ENCODE measurements at regions not wholly inside any gene's neighbourhood (a gene's known extent, or its start where the extent isn't known, plus 50 kb on each side); places are given as distances from the start of the nearest gene placed in this dataset.

DNA sequence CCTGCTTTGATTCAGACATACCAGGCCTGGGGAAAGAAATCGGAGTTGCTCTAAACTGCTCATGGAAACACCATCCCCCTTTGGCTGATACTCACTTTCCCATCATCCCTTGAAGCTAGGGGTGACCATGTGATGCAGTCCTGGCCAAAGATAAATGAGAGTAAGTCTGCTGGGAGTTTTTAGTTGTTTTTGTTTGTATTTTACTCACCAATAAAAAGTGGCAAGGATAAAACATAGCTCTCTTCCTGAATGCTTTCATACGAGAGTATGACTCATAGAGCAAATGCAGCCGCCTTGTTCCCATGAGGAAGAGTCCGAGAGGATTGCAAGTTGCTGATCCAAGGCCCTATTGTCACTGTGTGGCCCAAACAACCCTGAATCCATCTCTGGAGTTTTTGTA is 126.4 kb upstream of the TMEM132C start:
- H3K4me1 ChIP-seq (replicated peaks in 1 of 2), result no peaks in the 10 kb centered on the region
- ATAC-seq (replicated peaks in 6 of 8), result peak in 3 of 8 experiments; percentile 35 to 68 (median 50)
- no peak overlapping the region for H3K4me3 ChIP-seq
- H3K27ac ChIP-seq, result no peak overlapping the region
- WGBS, 10 experiments, result 0 to 90% (median 26%) methylated on average over 1 to 4 of the region's 4 CpGs; no CpG with 5 or more reads in 2 of the 10 experiments
- in situ Hi-C loops (cut with MboI; ENCODE audit: low pct_unique_long_range_greater_than_20kb in 2 of 9, low sequenced_read_pairs in 9 of 9, unreplicated experiment in 9 of 9), result no loop called here

DNA sequence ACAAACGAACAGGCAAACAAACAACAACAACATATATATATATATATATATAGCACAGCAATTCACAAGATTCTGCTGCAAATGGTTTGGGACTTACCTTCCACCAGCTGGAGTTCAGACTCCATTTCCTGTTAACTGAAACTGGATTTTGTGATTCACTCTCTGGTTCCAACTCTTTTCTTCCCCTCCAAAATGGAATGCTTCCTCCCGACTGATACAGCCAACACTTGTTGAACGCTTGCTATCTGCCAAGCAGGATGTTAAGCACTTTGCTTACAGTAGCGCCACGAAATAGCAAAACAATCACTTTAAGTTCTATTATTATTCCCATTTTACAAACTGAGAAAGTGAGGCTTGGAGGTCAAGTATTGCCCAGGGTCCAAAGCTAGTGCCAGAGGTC is 116.0 kb upstream of the TMEM132C start:
- no peak overlapping the region for H3K27ac ChIP-seq
- in situ Hi-C loops (cut with MboI; ENCODE audit: low pct_unique_long_range_greater_than_20kb in 2 of 9, low sequenced_read_pairs in 9 of 9, unreplicated experiment in 9 of 9), result no loop called here
- H3K4me3 ChIP-seq, result no peak overlapping the region
- no peak for ATAC-seq (replicated peaks in 6 of 8)
- WGBS, 10 experiments, result 0 to 69% (median 60%) methylated on average over 1 to 5 of the region's 5 CpGs; no CpG with 5 or more reads in 3 of the 10 experiments
- no peaks in the 10 kb centered on the region for H3K4me1 ChIP-seq (replicated peaks in 1 of 2)

DNA sequence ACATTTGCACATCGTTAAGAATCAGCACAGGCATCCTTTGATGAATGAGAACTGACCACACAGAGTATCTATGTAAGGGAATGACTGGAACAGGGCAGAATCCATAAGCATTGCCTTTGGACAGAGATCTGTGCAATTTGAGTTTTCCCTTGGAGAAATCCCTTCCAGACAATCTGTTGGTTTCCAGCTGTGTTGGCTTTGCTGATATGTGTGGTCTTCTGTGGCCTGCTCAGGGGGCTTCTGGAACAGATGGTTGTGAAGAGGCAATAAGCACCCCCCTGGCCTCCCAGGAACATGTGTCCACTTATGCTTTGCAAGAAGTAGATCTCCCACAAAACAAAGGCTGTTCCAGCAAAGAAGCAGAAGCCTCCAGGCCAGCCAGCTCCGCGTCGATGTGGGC is 111.4 kb upstream of the TMEM132C start:
- Histone ChIP-seq H3K4me1 (replicated peaks in 1 of 2) (no peaks in the 10 kb centered on the region), H3K4me3 (no peak overlapping the region), H3K27ac (no peak overlapping the region)
- no peak for ATAC-seq (replicated peaks in 6 of 8)
- in situ Hi-C loops (cut with MboI; ENCODE audit: low pct_unique_long_range_greater_than_20kb in 2 of 9, low sequenced_read_pairs in 9 of 9, unreplicated experiment in 9 of 9), result no loop called here
- WGBS, 10 experiments, result 14 to 90% (median 59%) methylated on average over 1 to 4 of the region's 4 CpGs

DNA sequence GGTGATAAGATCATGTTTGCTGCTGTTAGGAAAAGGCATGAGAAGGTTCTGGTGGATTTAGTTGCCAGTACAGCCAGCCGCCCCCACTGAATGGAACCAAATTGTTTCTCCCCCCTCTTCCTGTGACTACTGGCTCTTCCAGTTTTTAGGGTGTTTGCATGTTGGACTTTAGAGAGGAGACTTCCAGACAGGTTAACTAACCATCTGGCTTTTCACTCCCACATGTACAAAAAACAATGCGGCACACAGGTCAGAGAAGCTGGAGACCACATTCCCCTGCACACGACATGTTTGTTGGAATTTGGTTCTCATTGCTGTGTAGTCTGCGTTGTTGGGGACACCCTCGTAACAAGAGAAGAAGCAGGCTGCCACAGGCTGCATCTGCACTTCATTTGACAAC is 103.9 kb upstream of the TMEM132C start:
- WGBS, 10 experiments, result 5 to 100% (median 63%) methylated on average over 1 to 5 of the region's 5 CpGs; no CpG with 5 or more reads in 2 of the 10 experiments
- no peaks in the 10 kb centered on the region for H3K4me1 ChIP-seq (replicated peaks in 1 of 2)
- no peak overlapping the region for H3K27ac ChIP-seq
- ATAC-seq (replicated peaks in 6 of 8), result no peak
- in situ Hi-C loops (cut with MboI; ENCODE audit: low pct_unique_long_range_greater_than_20kb in 2 of 9, low sequenced_read_pairs in 9 of 9, unreplicated experiment in 9 of 9), result no loop called here
- H3K4me3 ChIP-seq, result no peak overlapping the region

GRCh38 chr12:128164533-128164932 is 102.4 kb upstream of the TMEM132C start:
- H3K4me1 ChIP-seq (replicated peaks in 1 of 2), result no peaks in the 10 kb centered on the region
- no peak overlapping the region for H3K27ac ChIP-seq
- no peak overlapping the region for H3K4me3 ChIP-seq
- ATAC-seq (replicated peaks in 6 of 8), result no peak
- WGBS, 10 experiments, result 0 to 89% (median 0%) methylated on average over 1 of the region's 1 CpG; no CpG with 5 or more reads in 2 of the 10 experiments
- in situ Hi-C loops (cut with MboI; ENCODE audit: low pct_unique_long_range_greater_than_20kb in 2 of 9, low sequenced_read_pairs in 9 of 9, unreplicated experiment in 9 of 9), result no loop called here

- no peak overlapping the region for H3K27ac ChIP-seq
- in situ Hi-C loops (cut with MboI; ENCODE audit: low pct_unique_long_range_greater_than_20kb in 2 of 9, low sequenced_read_pairs in 9 of 9, unreplicated experiment in 9 of 9), result no loop called here
- no peaks in the 10 kb centered on the region for H3K4me1 ChIP-seq (replicated peaks in 1 of 2)
- 0 to 95% (median 57%) methylated on average over 1 to 3 of the region's 3 CpGs; no CpG with 5 or more reads in 1 of the 10 experiments for WGBS, 10 experiments
- peak in 1 of 8 experiments; percentile 33 for ATAC-seq (replicated peaks in 6 of 8)
- no peak overlapping the region for H3K4me3 ChIP-seq
These were observed 101.6 kb upstream of the TMEM132C start for GRCh38 chr12:128165387-128165786.

GRCh38 chr12:128168273-128168672 is 98.7 kb upstream of the TMEM132C start:
- WGBS, 10 experiments, result 6 to 80% (median 32%) methylated on average over 1 to 5 of the region's 5 CpGs

DNA sequence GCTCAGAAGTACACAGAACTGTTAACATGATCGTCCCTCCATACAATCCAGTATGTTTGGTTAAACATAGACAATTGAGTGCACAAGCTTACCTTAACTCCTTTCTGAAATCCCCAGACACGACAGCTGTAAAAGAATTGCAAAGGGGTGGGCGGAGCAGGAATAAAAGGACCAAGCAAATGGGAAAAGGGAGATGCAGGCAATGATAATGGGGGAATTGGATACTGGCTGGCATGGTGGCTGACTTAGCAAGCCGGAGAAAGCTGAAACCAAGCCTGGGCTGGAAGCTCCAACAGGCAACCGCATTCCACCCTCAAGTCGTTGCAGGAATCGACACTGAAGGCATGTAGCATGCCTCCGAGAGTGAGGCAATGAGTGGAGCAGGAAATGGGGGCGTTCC is 96.8 kb upstream of the TMEM132C start:
- Histone ChIP-seq H3K4me3 (no peak overlapping the region), H3K4me1 (replicated peaks in 1 of 2) (no peaks in the 10 kb centered on the region), H3K27ac (no peak overlapping the region)
- 11 to 76% (median 46%) methylated on average over 1 to 9 of the region's 9 CpGs; no CpG with 5 or more reads in 3 of the 10 experiments for WGBS, 10 experiments
- ATAC-seq (replicated peaks in 6 of 8), result no peak
- in situ Hi-C loops (cut with MboI; ENCODE audit: low pct_unique_long_range_greater_than_20kb in 2 of 9, low sequenced_read_pairs in 9 of 9, unreplicated experiment in 9 of 9), result no loop called here

More at GRCh38 chr12:128168273-128168672, 98.7 kb upstream of the TMEM132C start:
- in situ Hi-C loops (cut with MboI; ENCODE audit: low pct_unique_long_range_greater_than_20kb in 2 of 9, low sequenced_read_pairs in 9 of 9, unreplicated experiment in 9 of 9), result no loop called here
- H3K27ac ChIP-seq, result no peak overlapping the region
- H3K4me1 ChIP-seq (replicated peaks in 1 of 2), result no peaks in the 10 kb centered on the region
- H3K4me3 ChIP-seq, result no peak overlapping the region
- no peak for ATAC-seq (replicated peaks in 6 of 8)

DNA sequence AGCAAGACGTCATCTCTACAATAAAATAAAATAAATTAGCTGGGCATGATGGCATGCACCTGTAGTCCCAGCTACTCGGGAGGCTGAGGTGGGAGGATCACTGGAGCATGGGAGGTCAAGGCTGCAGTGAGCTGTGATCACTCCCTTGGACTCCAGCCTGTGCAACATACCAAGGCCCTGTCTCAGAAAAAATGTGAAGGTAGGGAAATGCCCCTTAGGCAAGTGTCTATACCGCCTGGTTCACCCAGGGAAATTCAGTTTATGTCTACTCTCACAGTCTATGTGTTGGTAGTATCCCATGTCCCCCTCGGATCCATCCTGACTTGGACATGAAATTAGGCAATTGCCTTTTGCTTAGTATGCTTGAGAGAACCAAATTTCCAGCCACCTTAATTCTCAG is 88.4 kb upstream of the TMEM132C start:
- whole genome bisulfite sequencing, 10 experiments, result 0 to 76% (median 17%) methylated on average over 1 to 4 of the region's 4 CpGs; no CpG with 5 or more reads in 5 of the 10 experiments

DNA sequence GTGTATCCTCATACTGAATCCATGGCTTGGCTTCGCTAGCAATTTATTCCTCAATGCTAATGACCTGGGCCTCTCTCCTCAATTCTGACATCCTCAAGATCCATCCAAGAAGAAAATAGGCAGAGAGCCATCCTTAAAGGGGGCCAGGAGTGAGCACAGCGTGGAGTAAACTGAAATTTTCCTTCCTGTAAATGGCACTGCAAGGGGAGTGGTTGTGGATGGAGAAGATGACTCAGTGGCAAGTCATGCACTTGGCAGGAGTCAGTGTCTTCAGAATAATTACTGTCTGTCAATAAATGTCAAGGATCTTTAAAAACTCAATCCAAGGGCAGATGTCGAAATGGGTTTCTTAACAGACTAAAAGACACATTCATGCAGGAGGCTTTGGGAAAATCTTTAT is 88.0 kb upstream of the TMEM132C start:
- H3K27ac ChIP-seq, result no peak overlapping the region
- peak in 3 of 8 experiments; percentile 69 to 99 (median 96) for ATAC-seq (replicated peaks in 6 of 8)
- WGBS, 10 experiments, result 0 to 21% (median 17%) methylated on average over 1 to 3 of the region's 3 CpGs; no CpG with 5 or more reads in 3 of the 10 experiments
- H3K4me3 ChIP-seq, result no peak overlapping the region
- in situ Hi-C loops (cut with MboI; ENCODE audit: low pct_unique_long_range_greater_than_20kb in 2 of 9, low sequenced_read_pairs in 9 of 9, unreplicated experiment in 9 of 9), result loop anchor here in 1 of 9 experiments (25.0 kb wide), 1 partner anchor 242 kb away; no protein-coding TSS in a partner anchor
- no peaks in the 10 kb centered on the region for H3K4me1 ChIP-seq (replicated peaks in 1 of 2)

More for the DNA sequence above, 88.4 kb upstream of the TMEM132C start:
- in situ Hi-C loops (cut with MboI; ENCODE audit: low pct_unique_long_range_greater_than_20kb in 2 of 9, low sequenced_read_pairs in 9 of 9, unreplicated experiment in 9 of 9), result loop anchor here in 1 of 9 experiments (25.0 kb wide), 1 partner anchor 241 kb away; no protein-coding TSS in a partner anchor
- ATAC-seq (replicated peaks in 6 of 8), result peak in 2 of 8 experiments; percentile 41 to 56
- Histone ChIP-seq H3K27ac (no peak overlapping the region), H3K4me1 (replicated peaks in 1 of 2) (no peaks in the 10 kb centered on the region), H3K4me3 (no peak overlapping the region)

DNA sequence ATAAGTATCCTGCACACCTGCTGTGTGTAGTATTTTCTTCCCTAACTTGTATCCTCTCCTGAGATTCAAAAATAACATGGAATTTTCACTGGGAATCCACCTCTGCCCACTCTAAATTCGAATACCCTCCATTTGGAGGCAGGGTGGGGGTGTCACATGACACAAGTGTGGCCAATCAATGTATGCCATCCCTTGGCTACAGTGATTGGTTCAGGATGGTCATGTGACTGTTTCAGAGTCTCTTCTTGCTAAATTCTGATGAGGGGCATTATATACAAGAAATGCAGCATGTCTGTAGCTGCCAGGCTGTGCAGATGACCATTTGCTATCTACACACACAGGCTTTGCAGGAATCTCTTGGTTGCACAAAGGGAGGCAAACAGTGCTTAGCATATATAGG is 86.8 kb upstream of the TMEM132C start:
- in situ Hi-C loops (cut with MboI; ENCODE audit: low pct_unique_long_range_greater_than_20kb in 2 of 9, low sequenced_read_pairs in 9 of 9, unreplicated experiment in 9 of 9), result loop anchor here in 1 of 9 experiments (25.0 kb wide), 1 partner anchor 243 kb away; no protein-coding TSS in a partner anchor
- 0 to 63% (median 13%) methylated on average over 1 of the region's 1 CpG; no CpG with 5 or more reads in 4 of the 10 experiments for WGBS, 10 experiments
- Histone ChIP-seq H3K27ac (no peak overlapping the region), H3K4me3 (no peak overlapping the region), H3K4me1 (replicated peaks in 1 of 2) (no peaks in the 10 kb centered on the region)
- no peak for ATAC-seq (replicated peaks in 6 of 8)

DNA sequence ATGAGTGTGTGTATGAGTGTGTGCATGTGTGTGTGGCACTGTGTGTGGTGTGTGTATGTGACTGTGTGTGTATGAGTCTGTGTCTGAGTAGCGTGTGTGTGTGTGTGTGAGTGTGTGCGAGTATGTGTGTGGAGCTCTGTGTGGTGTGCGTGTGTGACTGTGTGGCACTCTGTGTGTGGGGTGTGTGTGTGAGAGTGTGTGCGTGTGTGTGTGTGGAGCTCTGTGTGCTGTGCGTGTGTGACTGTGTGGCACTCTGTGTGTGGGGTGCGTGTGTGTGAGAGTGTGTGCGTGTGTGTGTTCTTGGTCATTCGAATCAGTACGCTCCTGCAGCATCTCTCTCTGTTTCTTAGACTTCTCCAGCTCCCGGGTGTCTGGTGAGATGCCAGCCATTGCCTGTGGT is 76.9 kb upstream of the TMEM132C start:
- ATAC-seq (replicated peaks in 6 of 8), result peak in 1 of 8 experiments; percentile 43
- H3K27ac ChIP-seq, result no peak overlapping the region
- no peak overlapping the region for H3K4me3 ChIP-seq
- H3K4me1 ChIP-seq (replicated peaks in 1 of 2), result no peaks in the 10 kb centered on the region
- 70 to 100% (median 74%) methylated on average over 2 to 4 of the region's 10 CpGs; no CpG with 5 or more reads in 7 of the 10 experiments for WGBS, 10 experiments
- in situ Hi-C loops (cut with MboI; ENCODE audit: low pct_unique_long_range_greater_than_20kb in 2 of 9, low sequenced_read_pairs in 9 of 9, unreplicated experiment in 9 of 9), result loop anchor here in 1 of 9 experiments (25.0 kb wide), 1 partner anchor 253 kb away; no protein-coding TSS in a partner anchor

GRCh38 chr12:128190614-128191013 is 76.4 kb upstream of the TMEM132C start:
- no peak overlapping the region for H3K27ac ChIP-seq
- peak in 4 of 8 experiments; percentile 87 to 99 (median 88) for ATAC-seq (replicated peaks in 6 of 8)
- 0 to 94% (median 14%) methylated on average over 2 to 7 of the region's 16 CpGs; no CpG with 5 or more reads in 4 of the 10 experiments for WGBS, 10 experiments
- in situ Hi-C loops (cut with MboI; ENCODE audit: low pct_unique_long_range_greater_than_20kb in 2 of 9, low sequenced_read_pairs in 9 of 9, unreplicated experiment in 9 of 9), result loop anchor here in 1 of 9 experiments (25.0 kb wide), 1 partner anchor 253 kb away; no protein-coding TSS in a partner anchor
- no peak overlapping the region for H3K4me3 ChIP-seq
- H3K4me1 ChIP-seq (replicated peaks in 1 of 2), result no peaks in the 10 kb centered on the region

- Histone ChIP-seq H3K27ac (no peak overlapping the region), H3K4me1 (replicated peaks in 1 of 2) (no peaks in the 10 kb centered on the region), H3K4me3 (no peak overlapping the region)
- in situ Hi-C loops (cut with MboI; ENCODE audit: low pct_unique_long_range_greater_than_20kb in 2 of 9, low sequenced_read_pairs in 9 of 9, unreplicated experiment in 9 of 9), result loop anchor here in 1 of 9 experiments (25.0 kb wide), 1 partner anchor 254 kb away; no protein-coding TSS in a partner anchor
- no peak for ATAC-seq (replicated peaks in 6 of 8)
- WGBS, 10 experiments, result 20 to 100% (median 70%) methylated on average over 1 to 10 of the region's 14 CpGs; no CpG with 5 or more reads in 4 of the 10 experiments
These were observed 75.6 kb upstream of the TMEM132C start for GRCh38 chr12:128191380-128191779.

Data from motor neuron (in vitro differentiated cells).